SK-N-SH treated with all-trans-retinoic acid at 6 μM for 48 hours (cell line): ENCODE measurements at regions not wholly inside any gene's neighbourhood (a gene's known extent, or its start where the extent isn't known, plus 50 kb on each side); places are given as distances from the start of the nearest gene placed in this dataset.

Experiments
- ATAC-seq: fragments of 200-7000 bp; cut with Tn5 transposase; 3 replicates; pipeline ENCODE4 v1.9.1; 2020; ENCODE audit warnings: mild to moderate bottlenecking, moderate library complexity
- ARNTL ChIP-seq: fragments of 450-650 bp; formaldehyde crosslinking; IDR thresholded peaks from 2 replicates; pipeline ENCODE4 v1.5.0; 2020; ENCODE audit warnings: low read depth, mild to moderate bottlenecking, moderate library complexity, borderline replicate concordance
- BACH2 ChIP-seq: fragments of 250-450 bp; sonication (Bioruptor Pico); IDR thresholded peaks from 2 replicates; pipeline ENCODE4 v1.9.0; 2021; ENCODE audit warnings: mild to moderate bottlenecking, borderline replicate concordance
- CSDC2 ChIP-seq: fragments of 250-450 bp; sonication (Bioruptor Pico); IDR thresholded peaks from 2 replicates; pipeline ENCODE4 v1.5.0; 2020; ENCODE audit warnings: mild to moderate bottlenecking, moderate library complexity
- CSRNP3 ChIP-seq: fragments of 250-450 bp; sonication (Bioruptor Pico); IDR thresholded peaks from 2 replicates; pipeline ENCODE4 v1.5.1; 2021; ENCODE audit warnings: mild to moderate bottlenecking, moderate library complexity
- ESRRG ChIP-seq: fragments of 250-450 bp; sonication (Bioruptor Pico); IDR thresholded peaks from 2 replicates; pipeline ENCODE4 v1.6.1; 2021; ENCODE audit warnings: mild to moderate bottlenecking
- GLIS3 ChIP-seq: fragments of 250-450 bp; sonication (Bioruptor Pico); IDR thresholded peaks from 2 replicates; pipeline ENCODE4 v1.5.0; 2020; ENCODE audit warnings: mild to moderate bottlenecking, moderate library complexity
- OSR1 ChIP-seq: fragments of 250-450 bp; sonication (Bioruptor Pico); IDR thresholded peaks from 2 replicates; pipeline ENCODE4 v1.8.0; 2022; ENCODE audit warnings: moderate library complexity, mild to moderate bottlenecking, inconsistent platforms
- PPARA ChIP-seq: fragments of 250-450 bp; sonication (Bioruptor Pico); IDR thresholded peaks from 2 replicates; pipeline ENCODE4 v1.5.0; 2020; ENCODE audit warnings: mild to moderate bottlenecking, borderline replicate concordance
- RARB ChIP-seq: fragments of 250-450 bp; sonication (Bioruptor Pico); IDR thresholded peaks from 2 replicates; pipeline ENCODE4 v1.8.0; 2021; ENCODE audit warnings: mild to moderate bottlenecking, moderate library complexity
- SNAI2 ChIP-seq: fragments of 250-450 bp; sonication (Bioruptor Pico); IDR thresholded peaks from 2 replicates; pipeline ENCODE4 v1.5.0; 2020; ENCODE audit warnings: mild to moderate bottlenecking, moderate library complexity
- TCF4 ChIP-seq: fragments of 250-450 bp; sonication (Bioruptor Pico); IDR thresholded peaks from 2 replicates; pipeline ENCODE4 v1.8.0; 2021; ENCODE audit warnings: mild to moderate bottlenecking, moderate library complexity, borderline replicate concordance
- TOX ChIP-seq: fragments of 250-450 bp; sonication (Bioruptor Pico); IDR thresholded peaks from 2 replicates; pipeline ENCODE4 v1.8.0; 2021; ENCODE audit warnings: mild to moderate bottlenecking, moderate library complexity, borderline replicate concordance
- TSHZ2 ChIP-seq: fragments of 250-450 bp; sonication (Bioruptor Pico); IDR thresholded peaks from 2 replicates; pipeline ENCODE4 v1.5.0; 2020; ENCODE audit warnings: mild to moderate bottlenecking, moderate library complexity
- ZC3H10 ChIP-seq: fragments of 250-450 bp; sonication (Bioruptor Pico); IDR thresholded peaks from 2 replicates; pipeline ENCODE4 v1.5.1; 2021; ENCODE audit warnings: mild to moderate bottlenecking, moderate library complexity
- ZFP3 ChIP-seq: fragments of 250-450 bp; sonication (Bioruptor Pico); IDR thresholded peaks from 2 replicates; pipeline ENCODE4 v1.5.0; 2020; ENCODE audit warnings: mild to moderate bottlenecking, moderate library complexity
- ZNF70 ChIP-seq: fragments of 450-650 bp; formaldehyde crosslinking; IDR thresholded peaks from 2 replicates; pipeline ENCODE4 v1.5.0; 2020; ENCODE audit warnings: mild to moderate bottlenecking, moderate library complexity
- ZNF8 ChIP-seq: fragments of 450-650 bp; formaldehyde crosslinking; IDR thresholded peaks from 2 replicates; pipeline ENCODE4 v1.5.0; 2020; ENCODE audit warnings: mild to moderate bottlenecking, moderate library complexity
- TF ChIP-seq, protein P1 (sequence below): fragments of 250-450 bp; sonication (Bioruptor Pico); IDR thresholded peaks from 2 replicates; pipeline ENCODE4 v1.8.0; 2021; ENCODE audit warnings: low read depth, mild to moderate bottlenecking, moderate library complexity, borderline replicate concordance
- TF ChIP-seq, protein P2 (sequence below): fragments of 250-450 bp; sonication (Bioruptor Pico); IDR thresholded peaks from 2 replicates; pipeline ENCODE4 v1.8.0; 2020; ENCODE audit warnings: mild to moderate bottlenecking, moderate library complexity, borderline replicate concordance

DNA sequence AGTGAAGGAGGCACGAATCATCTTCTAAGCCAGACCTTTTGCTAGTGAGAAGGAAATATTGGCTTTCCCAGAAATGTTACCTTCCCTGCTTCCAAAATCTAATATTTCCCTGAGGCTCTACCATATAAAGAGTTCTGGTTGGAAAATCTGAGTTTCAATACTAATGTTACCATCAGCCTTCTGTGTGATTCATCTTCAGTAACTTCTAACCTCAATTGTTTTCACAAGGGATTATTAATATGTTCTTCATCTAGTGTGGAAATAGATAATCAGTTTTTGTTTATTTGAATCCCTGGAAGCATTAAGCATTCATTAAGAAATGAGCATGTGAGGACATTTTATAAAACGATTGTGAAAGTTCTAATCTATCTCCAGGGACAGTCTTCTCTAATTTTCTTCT lies 720.9 kb downstream of the AACS start (continued):
- TF ChIP-seq TSHZ2 (CRISPR knock-in tag) (no peak), OSR1 (CRISPR knock-in tag) (no peak), ZFP3 (no peak), GLIS3 (CRISPR knock-in tag) (no peak), ARNTL (CRISPR knock-in tag) (no peak)

DNA sequence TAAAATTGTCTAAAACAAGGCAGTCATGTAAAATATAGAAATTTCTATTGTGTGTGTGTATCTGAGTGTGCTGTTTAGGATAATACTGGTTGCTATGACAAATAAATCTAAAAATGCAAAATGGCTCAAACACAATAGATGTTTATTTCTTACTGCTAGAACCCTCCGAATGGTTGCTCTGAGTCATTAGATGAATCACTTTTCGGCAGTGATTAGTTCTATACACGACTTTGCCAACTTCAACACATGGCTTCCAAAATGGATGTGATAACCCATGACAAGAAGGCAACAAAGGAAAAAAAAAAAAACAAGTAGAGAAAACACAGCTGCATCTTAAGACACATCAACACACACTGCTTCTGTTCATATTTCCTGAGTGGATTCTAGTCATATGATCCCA lies 729.2 kb downstream of the AACS start:
- no peak for ATAC-seq
- TF ChIP-seq ZNF70 (CRISPR knock-in tag) (no peak), ESRRG (CRISPR knock-in tag) (no peak), GLIS3 (CRISPR knock-in tag) (no peak), ZC3H10 (no peak), ARNTL (CRISPR knock-in tag) (no peak), ZNF8 (CRISPR knock-in tag) (no peak), ZFP3 (no peak), SNAI2 (no peak)
- TF ChIP-seq, protein P1, sequence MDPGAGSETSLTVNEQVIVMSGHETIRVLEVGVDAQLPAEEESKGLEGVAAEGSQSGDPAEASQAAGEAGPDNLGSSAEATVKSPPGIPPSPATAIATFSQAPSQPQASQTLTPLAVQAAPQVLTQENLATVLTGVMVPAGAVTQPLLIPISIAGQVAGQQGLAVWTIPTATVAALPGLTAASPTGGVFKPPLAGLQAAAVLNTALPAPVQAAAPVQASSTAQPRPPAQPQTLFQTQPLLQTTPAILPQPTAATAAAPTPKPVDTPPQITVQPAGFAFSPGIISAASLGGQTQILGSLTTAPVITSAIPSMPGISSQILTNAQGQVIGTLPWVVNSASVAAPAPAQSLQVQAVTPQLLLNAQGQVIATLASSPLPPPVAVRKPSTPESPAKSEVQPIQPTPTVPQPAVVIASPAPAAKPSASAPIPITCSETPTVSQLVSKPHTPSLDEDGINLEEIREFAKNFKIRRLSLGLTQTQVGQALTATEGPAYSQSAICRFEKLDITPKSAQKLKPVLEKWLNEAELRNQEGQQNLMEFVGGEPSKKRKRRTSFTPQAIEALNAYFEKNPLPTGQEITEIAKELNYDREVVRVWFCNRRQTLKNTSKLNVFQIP (CRISPR knock-in tag): no peak

- TF ChIP-seq GLIS3 (CRISPR knock-in tag): no peak
- no peak for TF ChIP-seq ZNF8 (CRISPR knock-in tag)
- TF ChIP-seq CSDC2 (CRISPR knock-in tag): no peak
- no peak for TF ChIP-seq OSR1 (CRISPR knock-in tag)
- TF ChIP-seq ESRRG (CRISPR knock-in tag): no peak
- TF ChIP-seq TOX (CRISPR knock-in tag): no peak
- TF ChIP-seq PPARA: no peak
- no peak for ATAC-seq
These were observed 732.4 kb downstream of the AACS start for GRCh38 chr12:125797421-125798175.

DNA sequence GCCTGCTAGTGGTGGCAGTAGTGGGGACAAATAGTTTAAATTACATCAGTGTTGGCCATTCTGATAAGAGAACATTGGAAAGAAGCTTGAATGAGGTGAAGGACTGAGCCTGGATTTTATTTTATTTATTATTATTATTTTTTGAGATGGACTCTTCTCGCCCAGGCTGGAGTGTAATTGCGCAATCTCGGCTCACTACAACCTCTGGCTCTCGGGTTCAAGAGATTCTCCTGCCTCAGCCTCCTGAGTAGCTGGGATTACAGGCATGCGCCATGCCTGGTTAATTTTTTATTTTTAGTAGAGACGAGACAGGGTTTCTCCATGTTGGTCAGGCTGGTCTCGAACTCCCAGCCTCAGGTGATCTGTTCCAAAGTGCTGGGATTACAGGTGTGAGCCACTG lies 739.4 kb downstream of the AACS start:
- no peak for ATAC-seq
- TF ChIP-seq ZNF70 (CRISPR knock-in tag) (no peak), ZC3H10 (no peak), SNAI2 (no peak), PPARA (no peak), RARB (no peak), GLIS3 (CRISPR knock-in tag) (no peak), TCF4 (CRISPR knock-in tag) (no peak), CSRNP3 (no peak), ARNTL (CRISPR knock-in tag) (no peak), BACH2 (CRISPR knock-in tag) (no peak)
- TF ChIP-seq, protein P2, sequence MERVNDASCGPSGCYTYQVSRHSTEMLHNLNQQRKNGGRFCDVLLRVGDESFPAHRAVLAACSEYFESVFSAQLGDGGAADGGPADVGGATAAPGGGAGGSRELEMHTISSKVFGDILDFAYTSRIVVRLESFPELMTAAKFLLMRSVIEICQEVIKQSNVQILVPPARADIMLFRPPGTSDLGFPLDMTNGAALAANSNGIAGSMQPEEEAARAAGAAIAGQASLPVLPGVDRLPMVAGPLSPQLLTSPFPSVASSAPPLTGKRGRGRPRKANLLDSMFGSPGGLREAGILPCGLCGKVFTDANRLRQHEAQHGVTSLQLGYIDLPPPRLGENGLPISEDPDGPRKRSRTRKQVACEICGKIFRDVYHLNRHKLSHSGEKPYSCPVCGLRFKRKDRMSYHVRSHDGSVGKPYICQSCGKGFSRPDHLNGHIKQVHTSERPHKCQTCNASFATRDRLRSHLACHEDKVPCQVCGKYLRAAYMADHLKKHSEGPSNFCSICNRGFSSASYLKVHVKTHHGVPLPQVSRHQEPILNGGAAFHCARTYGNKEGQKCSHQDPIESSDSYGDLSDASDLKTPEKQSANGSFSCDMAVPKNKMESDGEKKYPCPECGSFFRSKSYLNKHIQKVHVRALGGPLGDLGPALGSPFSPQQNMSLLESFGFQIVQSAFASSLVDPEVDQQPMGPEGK (CRISPR knock-in tag): no peak
- TF ChIP-seq, all 23 proteins: peak for 0
